Stimulated activated naive CD8-positive, alpha-beta T cell treated with anti-CD3 and anti-CD28 coated beads, Interleukin-15, amount 100 ng/mL, for 72 hours (primary cell): ENCODE measurements at regions not wholly inside any gene's neighbourhood (a gene's known extent, or its start where the extent isn't known, plus 50 kb on each side); places are given as distances from the start of the nearest gene placed in this dataset.
A peak's percentile ranks its signal among the peaks of the same experiment; 100 is the strongest.

Source experiments
- ATAC-seq: fragments of 150-1000 bp; cut with Tn5 transposase; 2 replicates; pipeline ENCODE4 v1.10.0; 2021; ENCODE audit warnings: mild to moderate bottlenecking, moderate library complexity
- DNase-seq, 2 donors: peaks; one replicate each; pipeline ENCODE4 v3.0.0; 2021 to 2022
- H3K27ac Mint-ChIP-seq, 2 donors: one replicate each; pipeline ENCODE4 v1.8.0; 2022; ENCODE audit warnings: mild to moderate bottlenecking in 2 of 2, mixed read lengths in 2 of 2, moderate library complexity in 2 of 2
- H3K27me3 Mint-ChIP-seq: one replicate; pipeline ENCODE4 v1.8.0; 2022; ENCODE audit warnings: mixed read lengths
- H3K4me1 Mint-ChIP-seq: one replicate; pipeline ENCODE4 v1.8.0; 2022; ENCODE audit warnings: mild to moderate bottlenecking, mixed read lengths
- H3K4me3 Mint-ChIP-seq, 2 donors: one replicate each; pipeline ENCODE4 v1.8.0; 2022; ENCODE audit warnings: mild to moderate bottlenecking in 2 of 2, mixed read lengths in 2 of 2, moderate library complexity in 1 of 2
- H3K9me3 Mint-ChIP-seq, 2 donors: one replicate each; pipeline ENCODE4 v1.8.0; 2022; ENCODE audit warnings: mixed read lengths in 2 of 2

- no peaks in the 10 kb centered on the region for H3K4me1 Mint-ChIP-seq
- H3K27ac Mint-ChIP-seq, result no peak overlapping the region
- no peak overlapping the region for H3K4me3 Mint-ChIP-seq
- no peaks in the 10 kb centered on the region for H3K27me3 Mint-ChIP-seq
- no peak for ATAC-seq
- no peak for DNase-seq
- peaks cover 15 to 20% of the 10 kb centered on the region in 2 donors for H3K9me3 Mint-ChIP-seq
Measured at GRCh38 chr14:53391631-53392285, 238.6 kb upstream of the DDHD1 start.

- Mint-ChIP-seq H3K27me3 (no peaks in the 10 kb centered on the region), H3K4me1 (no peaks in the 10 kb centered on the region), H3K27ac (no peak overlapping the region), H3K4me3 (no peak overlapping the region), H3K9me3 (peaks cover 15% of the 10 kb centered on the region in 2 donors)
- ATAC-seq (no peak), DNase-seq (no peak)
Measured at GRCh38 chr14:53391156-53391555, 238.0 kb upstream of the DDHD1 start.

GRCh38 chr14:53390008-53390407, 236.9 kb upstream of the DDHD1 start:
- ATAC-seq (no peak), DNase-seq (no peak)
- Mint-ChIP-seq H3K27ac (no peak overlapping the region), H3K4me3 (no peak overlapping the region), H3K4me1 (no peaks in the 10 kb centered on the region), H3K27me3 (no peaks in the 10 kb centered on the region), H3K9me3 (peaks cover 11 to 12% of the 10 kb centered on the region in 2 donors)

GRCh38 chr14:53389202-53389601, 236.1 kb upstream of the DDHD1 start:
- no peak for DNase-seq
- no peak for ATAC-seq
- Mint-ChIP-seq H3K9me3 (peaks cover 2 to 4% of the 10 kb centered on the region in 2 donors), H3K27ac (no peak overlapping the region), H3K4me3 (no peak overlapping the region), H3K27me3 (no peaks in the 10 kb centered on the region), H3K4me1 (no peaks in the 10 kb centered on the region)

- H3K27me3 Mint-ChIP-seq, result no peaks in the 10 kb centered on the region
- peaks cover 11% of the 10 kb centered on the region for H3K4me1 Mint-ChIP-seq
- DNase-seq (no peak), ATAC-seq (no peak)
- H3K27ac Mint-ChIP-seq, result no peak overlapping the region
- no peaks in the 10 kb centered on the region for H3K9me3 Mint-ChIP-seq
- no peak overlapping the region for H3K4me3 Mint-ChIP-seq
Measured at GRCh38 chr14:53386362-53386761, 233.2 kb upstream of the DDHD1 start.

- H3K4me1 Mint-ChIP-seq, result peaks cover 25% of the 10 kb centered on the region
- no peaks in the 10 kb centered on the region for H3K9me3 Mint-ChIP-seq
- ATAC-seq (no peak), DNase-seq (no peak)
- H3K27me3 Mint-ChIP-seq, result no peaks in the 10 kb centered on the region
- H3K4me3 Mint-ChIP-seq, result no peak overlapping the region
- H3K27ac Mint-ChIP-seq, result no peak overlapping the region
Measured at GRCh38 chr14:53384536-53384935, 231.4 kb upstream of the DDHD1 start.

GRCh38 chr14:53384073-53384472, 230.9 kb upstream of the DDHD1 start:
- ATAC-seq, result no peak
- no peak overlapping the region for H3K4me3 Mint-ChIP-seq
- peaks cover 25% of the 10 kb centered on the region for H3K4me1 Mint-ChIP-seq
- H3K27ac Mint-ChIP-seq, result no peak overlapping the region
- no peaks in the 10 kb centered on the region for H3K9me3 Mint-ChIP-seq
- no peak for DNase-seq
- no peaks in the 10 kb centered on the region for H3K27me3 Mint-ChIP-seq

GRCh38 chr14:53381895-53382294, 228.8 kb upstream of the DDHD1 start:
- Mint-ChIP-seq H3K27ac (peak overlapping the region in 1 of 2 donors; percentile 28), H3K9me3 (no peaks in the 10 kb centered on the region), H3K27me3 (no peaks in the 10 kb centered on the region), H3K4me1 (peaks cover 25% of the 10 kb centered on the region), H3K4me3 (no peak overlapping the region)
- no peak for ATAC-seq
- DNase-seq, result no peak

- Mint-ChIP-seq H3K27ac (peak overlapping the region; percentile 6 to 8), H3K4me3 (peak overlapping the region; percentile 14 to 18)
- ATAC-seq, result peak; percentile 72
Measured at GRCh38 chr14:53380867-53381225, 227.7 kb upstream of the DDHD1 start.

GRCh38 chr14:53380052-53380866, 227.1 kb upstream of the DDHD1 start:
- H3K4me3 Mint-ChIP-seq, result peak overlapping the region in 1 of 2 donors; percentile 14
- ATAC-seq (peak; percentile 53), DNase-seq (no peak)
- H3K4me1 Mint-ChIP-seq, result peaks cover 25% of the 10 kb centered on the region
- H3K27ac Mint-ChIP-seq, result peak overlapping the region in 1 of 2 donors; percentile 1
- H3K9me3 Mint-ChIP-seq, result no peaks in the 10 kb centered on the region
- H3K27me3 Mint-ChIP-seq, result no peaks in the 10 kb centered on the region

More at GRCh38 chr14:53380867-53381225, 227.7 kb upstream of the DDHD1 start:
- no peaks in the 10 kb centered on the region for H3K9me3 Mint-ChIP-seq
- DNase-seq, result no peak
- H3K4me1 Mint-ChIP-seq, result peaks cover 25% of the 10 kb centered on the region
- no peaks in the 10 kb centered on the region for H3K27me3 Mint-ChIP-seq

GRCh38 chr14:53378142-53378541, 225.0 kb upstream of the DDHD1 start:
- ATAC-seq, result no peak
- no peaks in the 10 kb centered on the region for H3K9me3 Mint-ChIP-seq
- no peak overlapping the region for H3K27ac Mint-ChIP-seq
- H3K27me3 Mint-ChIP-seq, result no peaks in the 10 kb centered on the region
- H3K4me3 Mint-ChIP-seq, result no peak overlapping the region
- peaks cover 25% of the 10 kb centered on the region for H3K4me1 Mint-ChIP-seq
- no peak for DNase-seq

- no peak overlapping the region for H3K27ac Mint-ChIP-seq
- no peak for ATAC-seq
- DNase-seq, result no peak
- no peaks in the 10 kb centered on the region for H3K27me3 Mint-ChIP-seq
- H3K4me1 Mint-ChIP-seq, result peaks cover 11% of the 10 kb centered on the region
- no peak overlapping the region for H3K4me3 Mint-ChIP-seq
- peaks cover 0 to 5% of the 10 kb centered on the region in 2 donors for H3K9me3 Mint-ChIP-seq
Measured at GRCh38 chr14:53376064-53376463, 222.9 kb upstream of the DDHD1 start.

GRCh38 chr14:53375599-53375998, 222.5 kb upstream of the DDHD1 start:
- DNase-seq (no peak), ATAC-seq (no peak)
- no peaks in the 10 kb centered on the region for H3K27me3 Mint-ChIP-seq
- no peak overlapping the region for H3K27ac Mint-ChIP-seq
- H3K9me3 Mint-ChIP-seq, result peaks cover 3 to 5% of the 10 kb centered on the region in 2 donors
- H3K4me3 Mint-ChIP-seq, result no peak overlapping the region
- H3K4me1 Mint-ChIP-seq, result peaks cover 7% of the 10 kb centered on the region

GRCh38 chr14:53368711-53369201, 215.6 kb upstream of the DDHD1 start:
- Mint-ChIP-seq H3K4me3 (no peak overlapping the region), H3K27me3 (no peaks in the 10 kb centered on the region), H3K4me1 (no peaks in the 10 kb centered on the region), H3K9me3 (peaks cover 7 to 10% of the 10 kb centered on the region in 2 donors), H3K27ac (no peak overlapping the region)
- no peak for ATAC-seq
- DNase-seq, result no peak

GRCh38 chr14:53368066-53368465, 214.9 kb upstream of the DDHD1 start:
- H3K27me3 Mint-ChIP-seq, result no peaks in the 10 kb centered on the region
- peaks cover 9 to 17% of the 10 kb centered on the region in 2 donors for H3K9me3 Mint-ChIP-seq
- ATAC-seq, result no peak
- H3K4me3 Mint-ChIP-seq, result no peak overlapping the region
- no peak for DNase-seq
- no peaks in the 10 kb centered on the region for H3K4me1 Mint-ChIP-seq
- H3K27ac Mint-ChIP-seq, result no peak overlapping the region

GRCh38 chr14:53367644-53368026, 214.5 kb upstream of the DDHD1 start:
- DNase-seq (no peak), ATAC-seq (no peak)
- H3K9me3 Mint-ChIP-seq, result peaks cover 13 to 21% of the 10 kb centered on the region in 2 donors
- H3K4me1 Mint-ChIP-seq, result no peaks in the 10 kb centered on the region
- no peaks in the 10 kb centered on the region for H3K27me3 Mint-ChIP-seq
- H3K4me3 Mint-ChIP-seq, result no peak overlapping the region
- no peak overlapping the region for H3K27ac Mint-ChIP-seq
